NB4 (cell line): ENCODE measurements at regions not wholly inside any gene's neighbourhood (a gene's known extent, or its start where the extent isn't known, plus 50 kb on each side); places are given as distances from the start of the nearest gene placed in this dataset.

Experiments used
- DNase-seq: peaks from one replicate; pipeline ENCODE4 v3.0.0; 2010; ENCODE audit warnings: low read depth
- H3K4me3 ChIP-seq: one replicate; pipeline ENCODE4 v1.5.1; 2011; ENCODE audit warnings: mild to moderate bottlenecking, low read depth, low read length, moderate library complexity
- CTCF ChIP-seq: IDR thresholded peaks from one replicate; pipeline ENCODE4 v1.5.1; 2012; ENCODE audit warnings: low read depth, low read length
- MAX ChIP-seq: IDR thresholded peaks from 2 replicates; pipeline ENCODE4 v1.6.1; 2011; ENCODE audit warnings: low read depth, low read length
- MYC ChIP-seq: IDR thresholded peaks from 2 replicates; pipeline ENCODE4 v1.6.1; 2011; ENCODE audit warnings: low read depth, low read length
- POLR2A ChIP-seq: IDR thresholded peaks from 2 replicates; pipeline ENCODE4 v1.6.1; 2011; ENCODE audit warnings: mild to moderate bottlenecking; ENCODE audit not compliant: insufficient read length; ENCODE audit errors: extremely low read depth

- H3K4me3 ChIP-seq: no peak overlapping the region
- no peak for DNase-seq
- TF ChIP-seq POLR2A: no peak
Measured at GRCh38 chr9:87263291-87263690, 234.4 kb upstream of the DAPK1 start.

- DNase-seq: no peak
- TF ChIP-seq CTCF (no peak), MYC (no peak), MAX (no peak), POLR2A (no peak)
- no peak overlapping the region for H3K4me3 ChIP-seq
Measured at GRCh38 chr9:87266697-87267096, 231.0 kb upstream of the DAPK1 start.

GRCh38 chr9:87267251-87268070 lies 230.2 kb upstream of the DAPK1 start:
- H3K4me3 ChIP-seq: no peak overlapping the region
- DNase-seq: no peak
- no peak for TF ChIP-seq MYC
- no peak for TF ChIP-seq POLR2A
- no peak for TF ChIP-seq MAX
- TF ChIP-seq CTCF: no peak

- no peak overlapping the region for H3K4me3 ChIP-seq
- no peak for DNase-seq
- TF ChIP-seq MAX (no peak), CTCF (no peak), MYC (no peak), POLR2A (no peak)
Measured at GRCh38 chr9:87269296-87270176, 228.1 kb upstream of the DAPK1 start.

GRCh38 chr9:87270221-87270847 lies 227.3 kb upstream of the DAPK1 start:
- DNase-seq: no peak
- TF ChIP-seq MYC (no peak), MAX (no peak), POLR2A (no peak), CTCF (no peak)
- no peak overlapping the region for H3K4me3 ChIP-seq

GRCh38 chr9:87270848-87271234 lies 226.8 kb upstream of the DAPK1 start:
- H3K4me3 ChIP-seq: no peak overlapping the region
- TF ChIP-seq CTCF (no peak), MYC (no peak), POLR2A (no peak), MAX (no peak)
- DNase-seq: no peak
